Daoy (cell line): ENCODE measurements at regions not wholly inside any gene's neighbourhood (a gene's known extent, or its start where the extent isn't known, plus 50 kb on each side); places are given as distances from the start of the nearest gene placed in this dataset.

Source experiments
- DNase-seq: peaks from one replicate; pipeline ENCODE4 v3.0.0-alpha.2; 2015; ENCODE audit warnings: low read depth

DNA sequence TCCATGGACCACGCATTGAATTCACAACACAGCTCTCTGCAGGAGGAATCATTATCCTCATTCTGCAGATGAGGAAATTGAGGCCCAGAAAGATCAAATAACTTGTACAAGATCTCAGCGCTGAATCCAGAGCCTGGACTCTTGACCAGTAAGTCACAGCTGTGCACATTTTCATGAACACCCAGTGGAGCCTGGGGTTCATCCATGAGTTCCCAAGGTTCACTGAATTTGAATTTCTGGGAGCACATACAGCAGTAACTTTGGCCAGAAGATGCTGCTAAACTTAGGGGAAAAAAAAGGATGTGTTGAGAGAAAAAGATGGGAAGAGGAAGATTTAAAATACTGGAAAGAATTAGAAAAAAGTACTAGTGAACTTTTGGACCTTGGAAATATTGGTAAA, 218.7 kb upstream of the PPARGC1A start:
- no peak for DNase-seq

DNA sequence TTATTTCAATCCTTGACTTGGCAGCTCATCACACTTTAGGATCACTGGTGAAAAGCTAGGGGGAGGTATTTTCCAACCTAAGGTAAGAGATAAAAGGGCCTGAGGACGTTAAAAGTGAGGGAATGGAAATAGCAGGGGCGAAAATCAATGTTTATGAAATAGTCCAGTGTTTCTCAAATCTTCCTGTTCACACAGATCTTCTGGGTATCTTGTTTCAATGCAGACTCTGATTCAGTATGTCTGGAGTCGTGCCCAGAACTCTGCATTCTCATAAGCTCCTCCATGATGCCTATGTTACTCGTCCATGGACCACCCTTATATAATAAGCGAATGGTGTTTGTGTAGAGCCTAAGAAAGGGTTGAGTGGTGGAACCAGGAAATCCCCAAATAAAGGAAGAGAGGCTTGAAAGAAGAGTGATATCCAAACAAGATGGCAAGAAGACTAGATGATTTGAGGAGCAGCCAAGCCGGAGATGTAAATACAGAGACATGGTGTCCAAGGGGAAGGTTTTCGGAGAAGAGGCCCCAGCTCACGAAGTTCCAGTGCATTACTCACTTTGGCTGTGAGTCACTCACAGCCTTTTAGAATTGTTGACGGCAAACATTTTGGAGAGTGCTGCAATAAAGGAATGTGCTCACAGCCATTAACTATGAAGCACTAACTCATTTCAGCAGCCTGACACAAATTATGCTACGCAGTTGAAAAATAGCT, 215.6 kb upstream of the PPARGC1A start:
- peak; percentile 78 for DNase-seq

DNA sequence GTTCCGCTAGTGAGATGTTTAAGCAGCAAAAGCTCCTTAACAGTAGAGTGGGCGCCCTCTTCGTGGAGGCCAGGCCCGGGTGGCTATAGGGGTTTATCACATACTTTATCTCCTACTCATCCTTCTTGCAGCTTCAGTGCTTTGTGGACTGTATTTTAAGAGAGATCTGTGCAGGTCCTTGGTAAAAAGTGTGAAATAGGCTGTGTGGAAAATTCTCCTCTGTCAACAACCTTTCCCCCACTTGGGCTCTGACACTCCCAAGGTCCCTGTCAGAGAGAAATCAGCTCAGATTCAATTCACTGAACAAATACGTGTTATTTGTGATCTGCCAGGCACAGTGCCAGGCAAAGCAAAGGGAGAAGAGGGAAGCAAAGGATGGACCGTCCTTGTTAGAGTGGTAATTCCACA, 214.3 kb upstream of the PPARGC1A start:
- no peak for DNase-seq

DNA sequence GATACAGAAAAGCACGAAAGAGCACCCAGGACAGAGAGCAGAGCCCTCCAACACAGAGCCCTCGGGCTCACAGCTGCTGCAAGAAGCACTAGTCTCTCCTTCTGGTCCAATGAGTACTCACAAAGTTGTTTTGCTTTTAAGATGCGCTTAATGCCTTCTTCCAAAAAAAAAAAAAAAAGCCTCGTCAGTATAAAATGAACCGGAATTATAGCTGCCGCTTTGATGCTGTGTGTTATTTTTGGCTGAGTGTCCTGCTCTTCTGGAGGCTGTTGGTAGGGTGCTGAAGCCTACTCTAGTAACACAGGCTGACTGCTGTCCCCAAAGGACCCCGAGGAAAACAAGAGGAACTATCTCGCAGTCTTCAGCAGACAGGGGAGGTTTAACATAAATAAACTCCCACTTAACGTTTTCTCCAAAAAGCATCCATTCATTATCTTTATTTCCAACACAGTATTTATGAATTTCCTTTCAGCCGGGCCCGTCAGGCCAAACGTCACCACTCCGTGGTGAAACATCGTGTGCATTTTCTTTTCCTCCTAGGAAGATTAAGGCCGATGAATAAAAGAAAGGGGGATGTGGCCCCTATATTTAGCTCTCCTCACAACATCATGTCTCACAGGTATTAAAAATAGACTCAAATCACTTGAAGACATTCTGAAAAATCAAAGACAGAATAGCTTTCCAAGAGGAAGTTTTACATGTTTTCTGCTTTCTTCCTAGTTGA, 213.7 kb upstream of the PPARGC1A start:
- DNase-seq = peak; percentile 16

DNA sequence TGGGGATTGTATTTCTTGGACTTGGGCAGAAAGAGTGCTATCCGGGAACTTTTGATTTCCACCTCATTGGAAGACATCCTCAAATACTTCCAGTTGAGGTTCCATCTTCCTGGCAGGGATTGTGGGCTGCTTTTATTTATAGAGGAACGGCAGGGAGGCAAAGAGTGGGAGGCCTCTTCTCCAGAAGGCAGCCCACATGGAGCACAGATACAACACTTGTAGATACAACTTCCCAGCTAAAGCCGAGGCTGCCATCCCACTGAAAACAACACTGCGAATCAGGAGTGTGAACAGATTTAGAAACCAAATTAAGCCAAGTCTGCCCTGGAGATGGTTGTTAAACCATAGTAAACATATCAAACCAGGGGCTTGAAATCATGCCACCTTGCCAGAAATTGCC, 212.8 kb upstream of the PPARGC1A start:
- no peak for DNase-seq

DNA sequence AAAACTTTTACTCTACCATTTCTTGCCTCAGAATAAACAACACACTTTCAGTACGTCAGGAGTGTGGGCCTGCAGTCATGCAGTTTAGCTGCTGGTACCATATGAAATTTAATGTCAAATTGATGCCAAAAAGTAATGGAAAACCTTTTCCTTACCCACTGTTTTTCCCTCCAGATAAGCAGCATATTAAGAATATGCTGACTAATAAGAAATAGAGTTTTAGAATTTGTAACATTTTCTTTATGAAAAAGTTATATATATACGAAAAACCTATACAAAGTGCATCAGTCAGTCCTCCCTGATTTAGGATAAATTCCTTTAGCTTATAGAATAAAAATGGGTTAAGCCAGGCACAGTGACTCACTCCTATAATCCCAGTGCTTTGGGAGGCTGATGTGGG, 206.8 kb upstream of the PPARGC1A start:
- no peak for DNase-seq

DNA sequence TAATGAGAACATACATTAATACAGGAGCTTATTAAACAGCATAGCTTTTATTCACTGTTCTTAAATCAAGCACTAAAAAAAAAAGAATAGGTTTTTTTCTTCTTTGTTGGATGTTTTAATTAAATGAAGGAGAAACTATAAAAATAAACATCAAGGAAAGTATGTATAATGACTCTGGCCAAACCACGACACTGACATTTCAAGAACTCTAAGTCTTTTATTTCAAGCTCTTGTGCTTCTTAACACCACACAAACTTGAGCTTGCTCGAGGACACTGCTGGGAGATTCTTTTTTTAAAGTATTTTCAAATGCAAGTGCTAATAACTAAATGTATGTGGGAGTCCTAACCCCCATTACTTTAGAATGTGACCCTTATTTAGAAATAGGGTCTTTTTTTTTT, 204.9 kb upstream of the PPARGC1A start:
- no peak for DNase-seq

DNA sequence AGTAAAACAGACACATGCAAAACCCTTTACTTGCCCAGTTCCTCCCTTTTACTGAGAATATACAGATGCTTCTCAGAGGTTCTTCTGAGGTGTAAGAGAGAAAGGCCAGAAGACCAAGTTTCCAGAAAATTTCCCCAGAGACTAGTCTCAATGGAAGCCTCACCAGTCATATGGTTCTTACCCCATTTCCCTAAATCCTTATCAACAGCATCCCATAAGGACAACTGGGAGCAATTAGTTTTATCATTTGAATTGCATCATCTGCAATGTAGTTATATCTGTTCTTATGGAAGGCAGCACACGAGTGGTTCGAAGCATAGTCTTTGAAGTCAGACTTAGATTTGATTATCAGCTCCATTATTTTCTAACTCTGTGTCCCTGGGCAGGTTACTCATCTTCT, 203.6 kb upstream of the PPARGC1A start:
- no peak for DNase-seq

DNA sequence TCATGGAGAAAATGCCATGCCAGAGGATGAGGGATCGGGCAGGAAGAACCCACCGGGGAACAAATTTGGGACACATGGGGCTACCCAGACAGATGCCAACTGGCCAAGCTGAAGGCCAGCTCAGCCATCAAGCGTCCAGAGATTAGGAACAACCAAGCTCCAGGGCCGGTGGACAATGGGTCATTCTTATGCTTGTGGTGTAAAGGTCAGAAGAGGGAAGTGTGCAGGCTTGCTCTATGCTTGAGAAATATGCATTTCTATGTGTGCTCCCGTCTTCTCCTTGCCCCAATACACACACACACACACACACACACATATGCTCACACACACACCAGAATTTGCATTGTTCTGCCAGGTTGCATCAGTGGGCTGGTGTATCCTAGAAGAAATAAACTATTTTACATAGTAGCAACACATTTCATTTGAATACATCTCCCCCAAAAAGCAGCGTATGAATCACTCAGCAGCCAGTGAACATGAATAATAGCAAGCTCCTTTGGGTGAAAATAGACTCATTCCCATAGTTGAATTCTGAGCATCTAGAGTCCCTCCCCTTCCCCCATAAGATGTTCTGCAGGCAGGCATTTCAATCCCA, 201.9 kb upstream of the PPARGC1A start:
- DNase-seq = no peak

DNA sequence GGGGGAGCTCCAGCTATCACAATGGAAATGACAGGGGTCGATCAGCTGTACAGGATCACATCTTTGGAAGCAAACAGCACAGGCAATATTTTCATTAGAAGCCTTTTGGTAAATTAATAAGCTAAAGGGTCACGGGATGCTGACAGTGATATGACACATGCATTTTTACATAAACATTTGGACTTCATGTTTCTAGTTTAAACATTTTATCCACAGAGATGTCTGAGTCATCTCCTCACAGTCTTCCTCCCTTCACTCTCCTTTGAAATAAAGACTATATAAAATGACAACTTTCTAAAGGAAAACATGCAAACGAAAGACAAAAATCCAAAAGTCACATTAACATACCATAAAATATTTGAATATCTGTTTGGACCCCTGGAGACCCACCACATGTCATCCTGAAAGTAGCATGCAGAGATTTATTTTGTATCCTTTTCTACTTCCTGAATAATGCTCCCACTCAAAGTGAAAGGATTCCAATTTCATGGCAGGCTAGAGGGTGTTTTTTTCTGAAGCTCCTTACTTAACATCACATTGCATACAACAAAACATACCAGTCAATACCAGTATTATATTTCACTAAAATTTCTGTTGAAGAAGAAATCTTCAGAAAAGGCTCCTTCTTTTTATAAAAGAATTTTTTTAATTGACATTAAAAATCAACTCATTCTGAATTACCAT, 200.1 kb upstream of the PPARGC1A start:
- DNase-seq = peak; percentile 15

DNA sequence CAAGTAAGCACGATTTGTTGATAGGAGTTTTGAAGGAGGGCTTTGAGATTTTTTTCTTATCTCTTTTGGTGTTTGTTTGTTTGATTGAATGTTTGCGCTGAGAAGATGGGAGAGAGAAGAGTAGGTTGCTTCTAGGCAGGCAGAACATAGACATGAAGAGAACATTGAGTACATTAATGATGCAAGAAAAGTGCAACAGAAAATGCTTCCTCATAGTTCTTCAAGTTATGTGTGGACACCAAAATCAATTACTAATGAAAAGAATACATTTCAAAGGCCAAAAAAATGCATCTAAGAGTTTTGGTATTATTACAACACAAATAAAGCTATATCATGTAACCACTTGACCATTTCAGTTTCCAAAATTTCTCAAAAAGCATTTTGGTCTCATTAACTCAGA, 191.0 kb upstream of the PPARGC1A start:
- DNase-seq = no peak

DNA sequence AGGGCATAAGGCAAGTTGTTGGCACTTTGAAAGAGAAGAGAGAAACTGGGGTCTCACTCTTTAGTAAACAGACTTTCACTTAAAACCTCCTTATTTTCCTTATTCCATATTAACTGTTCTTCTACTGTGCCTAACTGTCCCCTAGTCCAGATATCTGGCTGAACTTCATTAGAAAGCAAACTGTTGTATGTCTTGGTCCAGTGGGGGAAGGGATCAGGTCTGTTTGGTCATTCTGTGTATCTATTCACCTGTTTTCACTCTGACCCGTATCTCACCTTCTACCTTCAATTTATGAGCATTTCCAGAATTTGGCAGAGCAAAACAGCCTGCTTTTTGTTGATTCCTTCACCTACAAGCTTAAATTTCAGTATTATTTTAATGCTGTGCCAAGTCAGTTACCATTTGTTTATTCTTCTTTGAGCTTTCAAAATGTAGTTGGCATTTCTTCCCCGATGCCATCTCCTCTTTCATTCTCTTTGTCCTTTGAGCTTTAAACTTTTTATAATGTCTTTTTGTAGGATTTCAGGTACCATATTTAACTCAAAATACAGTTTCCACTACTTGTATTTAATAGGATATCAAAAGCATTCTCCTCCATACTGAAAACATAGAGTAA, 188.6 kb upstream of the PPARGC1A start:
- no peak for DNase-seq

DNA sequence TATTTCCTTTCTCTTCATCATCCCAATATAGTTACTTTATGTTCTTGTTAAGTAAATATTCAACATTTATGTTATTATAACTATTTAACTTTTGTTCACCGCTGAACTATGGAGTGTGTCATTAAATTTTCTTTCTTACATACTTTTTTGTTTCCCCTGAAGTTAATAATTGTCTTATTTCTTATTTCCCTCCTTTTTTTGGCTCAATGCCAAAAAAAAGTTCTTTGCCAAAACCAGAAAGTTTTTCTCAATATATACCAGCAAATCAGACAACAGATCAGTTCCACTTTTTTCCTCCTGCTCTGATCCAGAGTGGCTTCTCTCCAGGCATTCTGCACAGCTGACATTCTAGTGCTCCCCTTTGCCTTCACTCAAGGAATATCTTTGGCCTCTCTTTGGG, 187.0 kb upstream of the PPARGC1A start:
- DNase-seq = no peak

DNA sequence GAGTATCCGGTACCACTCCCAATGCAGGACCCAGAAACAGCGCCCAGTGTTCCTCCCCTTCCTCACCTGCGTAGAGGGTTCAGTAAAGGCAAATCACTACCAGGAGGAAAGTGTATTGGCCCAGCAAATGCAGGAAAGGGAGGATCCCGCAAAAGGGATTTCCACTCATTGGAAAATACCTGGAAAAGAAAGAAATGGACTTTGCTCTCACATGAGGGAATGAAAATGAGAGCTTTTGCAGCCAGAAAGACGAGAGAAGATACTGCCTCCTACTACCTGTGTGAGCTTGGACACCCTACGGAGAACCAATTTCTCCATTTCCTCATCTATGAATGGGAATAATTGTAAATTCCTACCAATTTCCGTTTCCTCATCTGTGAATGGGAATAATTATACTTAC, 184.1 kb upstream of the PPARGC1A start:
- no peak for DNase-seq

DNA sequence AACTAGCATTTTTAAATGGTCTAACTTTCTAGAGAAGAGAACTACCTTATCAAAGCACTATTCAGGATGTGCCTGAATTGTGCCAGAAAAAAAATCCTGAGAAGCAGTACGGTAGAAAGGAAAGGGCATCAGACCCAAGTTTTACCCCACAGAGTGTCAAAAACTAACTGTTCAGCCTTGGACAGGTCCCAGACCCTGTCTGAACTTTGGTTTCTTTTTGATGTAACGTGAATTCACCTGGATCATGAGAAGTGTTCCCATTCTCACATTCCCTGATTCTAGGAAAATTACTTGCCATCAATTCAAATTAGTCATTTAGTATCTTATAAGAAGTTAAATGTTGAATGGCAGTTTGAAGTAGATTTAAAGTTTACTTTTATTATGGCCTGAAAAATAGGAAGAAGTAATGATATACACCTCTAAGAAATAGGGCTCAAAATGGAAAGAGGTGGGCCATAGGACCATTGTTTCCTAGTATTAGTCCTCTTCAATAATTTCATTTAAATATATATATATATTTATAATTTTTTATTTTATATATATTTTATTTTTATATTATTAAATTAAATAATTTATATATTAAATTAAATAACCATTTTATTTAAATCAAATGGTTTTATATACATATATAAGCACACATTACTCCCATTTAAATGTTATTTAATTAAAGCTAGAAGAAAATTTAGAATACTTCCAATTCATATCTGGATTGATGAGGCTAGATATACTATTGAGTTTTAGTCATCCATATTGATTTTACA, 181.9 kb upstream of the PPARGC1A start:
- no peak for DNase-seq

DNA sequence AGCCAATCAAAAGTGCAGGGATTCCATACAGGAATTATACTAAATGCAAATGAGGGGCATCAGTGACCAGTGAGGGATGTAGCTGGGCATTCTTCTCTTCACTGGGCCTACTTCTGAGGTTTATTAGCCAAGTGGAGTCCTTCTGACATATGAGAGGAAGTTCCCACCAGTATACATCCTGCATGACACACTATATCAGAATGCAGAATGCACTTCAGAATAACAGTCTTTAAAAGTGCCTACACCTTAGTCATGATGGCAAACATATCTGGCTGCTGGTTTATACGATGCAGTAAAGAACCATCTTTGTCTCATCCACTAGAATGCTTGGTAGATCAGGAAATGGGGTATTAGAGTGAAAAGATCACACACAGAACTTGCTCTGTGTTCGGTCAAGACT, 180.3 kb upstream of the PPARGC1A start:
- peak; percentile 75 for DNase-seq

DNA sequence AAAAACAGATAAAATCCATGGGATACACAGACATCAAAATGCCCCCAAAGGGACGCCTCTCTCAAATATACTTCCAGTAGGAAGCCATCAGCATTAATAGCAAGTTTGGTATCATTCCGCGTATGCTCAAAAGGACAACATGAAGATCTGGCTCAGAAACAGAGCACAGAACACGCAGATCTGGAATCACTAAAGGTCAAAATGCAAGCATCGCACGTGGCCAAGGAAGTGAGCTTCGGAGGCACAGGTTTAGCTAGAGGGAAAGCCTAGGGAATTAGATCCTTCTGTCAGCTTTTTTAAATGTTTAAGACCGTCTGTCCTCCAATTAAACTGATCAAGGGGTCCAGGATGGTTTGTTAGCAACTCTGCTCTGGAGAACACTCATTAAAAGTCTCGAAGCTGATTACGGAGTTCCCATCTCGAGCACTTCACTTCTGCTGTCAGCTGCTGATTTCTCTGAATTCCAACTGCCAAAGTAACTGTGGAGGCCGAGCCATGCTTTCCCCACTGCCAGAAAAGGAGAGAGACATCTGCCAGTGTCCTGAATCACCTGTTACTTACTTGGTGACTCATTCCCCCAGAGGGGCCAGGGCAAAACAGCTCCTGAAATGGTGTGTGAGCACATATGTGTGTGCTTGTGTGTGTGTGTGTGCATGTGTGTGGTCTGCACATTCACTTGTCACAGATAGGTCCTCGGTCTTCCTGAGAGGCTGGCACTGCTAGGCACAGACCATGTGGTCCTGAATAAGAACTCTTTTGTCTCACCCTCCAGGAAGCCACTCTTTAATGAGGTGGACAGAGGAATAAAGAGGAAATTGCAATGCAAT, 177.7 kb upstream of the PPARGC1A start:
- peak; percentile 69 for DNase-seq

DNA sequence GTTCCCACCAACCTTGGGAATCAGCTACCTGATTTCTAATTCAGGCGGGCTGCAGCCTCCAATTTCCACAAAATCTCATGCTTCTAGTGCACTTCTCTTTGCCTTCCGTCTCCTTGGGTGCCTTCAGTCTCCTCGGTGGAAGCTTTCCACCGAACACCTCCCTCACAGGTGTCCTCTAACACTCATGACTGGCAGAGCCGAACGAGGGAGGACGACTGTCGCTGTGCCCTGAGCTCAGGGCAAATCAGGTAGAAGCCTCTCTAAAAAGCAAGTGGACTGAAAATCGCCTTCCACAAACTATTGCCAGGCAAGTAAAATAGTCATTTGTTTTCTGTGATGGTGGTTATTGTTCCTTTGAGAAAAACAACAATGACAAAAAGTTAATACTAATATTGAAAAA, 176.1 kb upstream of the PPARGC1A start:
- DNase-seq = no peak

DNA sequence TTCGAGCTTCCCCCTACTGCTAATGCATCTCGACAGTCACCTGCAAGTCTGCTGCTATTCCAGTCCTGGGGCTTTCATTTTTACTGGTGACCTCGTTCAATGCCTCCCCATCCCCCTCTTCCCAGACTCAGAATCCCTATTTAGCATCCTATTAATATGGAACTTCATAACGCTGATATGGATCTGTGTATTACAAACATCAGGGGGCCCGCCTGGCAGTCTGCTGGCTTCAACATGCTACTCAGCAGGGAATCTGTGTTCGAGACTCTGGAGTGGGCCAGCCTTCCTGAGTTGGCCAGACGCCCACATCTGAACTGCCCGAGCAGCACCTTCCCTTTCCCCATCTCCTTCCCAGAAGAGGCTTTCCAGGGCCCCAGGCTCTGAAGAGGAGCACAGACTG, 173.9 kb upstream of the PPARGC1A start:
- DNase-seq = no peak

DNA sequence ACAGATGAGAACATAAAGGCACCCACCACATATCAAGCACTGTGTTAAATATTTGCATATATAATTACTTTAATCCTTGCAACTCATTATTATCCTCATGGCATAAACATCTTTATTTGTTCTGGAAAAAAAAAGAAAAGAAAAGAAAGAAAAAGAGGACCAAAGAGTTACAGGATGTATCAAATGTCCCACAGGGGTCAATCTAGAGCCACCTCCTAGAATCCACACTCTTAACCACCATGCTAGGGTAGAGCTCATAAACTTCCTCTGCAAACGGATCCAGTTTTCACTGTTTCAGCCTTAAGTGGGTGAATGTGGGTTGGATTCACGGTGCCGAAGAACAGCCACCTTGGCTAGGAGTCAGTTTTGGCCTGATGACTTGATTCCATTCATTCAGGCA, 171.1 kb upstream of the PPARGC1A start:
- no peak for DNase-seq

DNA sequence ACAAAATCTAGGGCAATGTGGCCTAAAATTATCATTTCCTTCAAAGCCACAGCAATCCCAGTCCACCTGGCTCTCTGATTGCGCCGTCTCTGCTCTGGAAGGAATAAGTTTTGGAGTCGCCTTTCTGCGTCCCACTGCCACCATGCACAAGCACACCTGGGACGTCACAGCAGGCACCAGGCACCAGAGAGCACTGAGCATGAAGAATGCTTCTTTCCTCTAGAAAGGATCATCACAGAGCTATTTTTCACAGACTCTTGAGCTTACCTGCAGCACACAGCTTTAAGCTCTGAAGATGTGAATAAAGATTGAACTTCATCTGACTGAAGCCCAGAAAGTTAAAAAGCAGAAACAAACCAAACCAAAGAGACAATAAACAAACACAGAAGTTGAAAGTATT, 170.0 kb upstream of the PPARGC1A start:
- DNase-seq = no peak
